ENCODE measurements at regions not wholly inside any gene's neighbourhood (a gene's known extent, or its start where the extent isn't known, plus 50 kb on each side); places are given as distances from the start of the nearest gene placed in this dataset.
"Not testable (repeated sequence)": the region's sequence is repeated elsewhere in the genome, so short reads cannot be mapped to it uniquely, and the experiment has no call there.

DNA sequence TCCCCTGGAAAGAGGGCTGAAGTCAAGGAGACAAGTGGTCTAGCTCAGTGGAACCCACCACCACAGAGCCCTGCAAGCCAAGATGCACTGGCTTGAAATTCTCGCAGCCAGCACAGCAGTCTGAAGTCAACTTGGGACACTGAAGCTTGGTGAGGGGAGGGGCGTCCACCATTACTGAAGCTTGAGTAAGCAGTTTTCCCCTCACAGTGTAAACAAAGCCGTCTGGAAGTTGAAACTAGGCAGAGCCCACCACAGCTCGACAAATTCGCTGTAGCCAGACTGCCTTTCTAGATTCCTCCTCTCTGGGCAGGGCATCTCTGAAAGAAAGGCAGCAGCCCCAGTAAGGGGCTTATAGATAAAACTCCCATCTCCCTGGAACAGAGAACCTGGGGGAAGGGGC lies 87.3 kb upstream of the KITLG start:
- DNase-seq = not testable (repeated sequence)

DNA sequence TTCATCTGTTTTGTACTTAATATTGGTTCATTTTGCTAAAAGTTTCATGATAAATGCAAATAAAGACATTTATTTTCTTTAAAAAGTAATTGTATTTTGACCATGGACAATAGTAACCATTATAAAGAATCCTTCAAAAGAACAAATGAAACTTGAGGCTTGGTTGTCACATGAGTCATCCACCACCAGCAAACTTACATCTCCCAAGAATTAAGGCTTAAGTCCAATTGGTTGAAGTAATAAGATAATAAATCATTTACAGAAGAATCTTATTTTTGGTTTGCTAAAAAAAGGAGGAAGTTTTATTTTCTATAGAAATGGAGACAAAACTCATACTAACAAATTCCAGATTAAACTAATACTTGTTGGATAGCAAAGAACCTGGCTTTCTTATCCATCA lies 84.8 kb upstream of the KITLG start:
- DNase-seq = no peak

DNA sequence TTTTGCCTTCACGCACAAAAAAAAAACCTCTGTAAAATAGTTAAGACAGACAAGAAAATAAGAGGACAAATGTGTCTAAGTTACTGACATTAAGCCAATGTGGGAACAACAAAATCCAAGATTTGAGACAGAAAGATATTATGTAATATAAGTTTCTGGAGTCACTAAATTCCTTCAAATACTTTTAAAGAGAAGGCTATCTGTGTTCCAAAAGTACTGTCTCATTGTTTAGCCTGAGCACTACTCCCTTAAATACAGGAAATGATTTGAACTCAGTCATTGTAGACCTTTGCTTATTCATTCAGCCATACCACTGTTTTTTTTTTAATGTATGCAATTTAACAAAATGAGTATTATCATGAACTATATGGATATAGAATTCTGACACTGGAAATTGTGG lies 82.7 kb upstream of the KITLG start:
- no peak for DNase-seq

DNA sequence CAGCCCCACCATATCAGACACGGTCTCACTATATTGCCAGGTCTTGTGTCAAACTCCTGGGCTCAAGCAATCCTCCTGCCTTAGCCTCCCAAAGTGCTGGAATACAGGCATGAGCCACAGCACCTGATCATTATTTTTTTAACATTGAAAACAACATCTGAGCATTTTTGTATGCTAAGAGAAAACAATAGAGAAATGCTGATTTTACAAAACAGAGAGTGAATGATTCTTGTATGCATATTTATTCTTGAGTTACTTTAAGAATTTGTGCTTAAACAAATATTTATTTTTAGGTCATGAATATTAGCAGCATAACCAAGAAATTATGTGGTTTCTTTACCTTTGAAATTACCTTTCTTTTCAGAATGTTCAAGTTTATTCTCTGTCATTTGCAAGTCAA lies 81.8 kb upstream of the KITLG start:
- DNase-seq = no peak

DNA sequence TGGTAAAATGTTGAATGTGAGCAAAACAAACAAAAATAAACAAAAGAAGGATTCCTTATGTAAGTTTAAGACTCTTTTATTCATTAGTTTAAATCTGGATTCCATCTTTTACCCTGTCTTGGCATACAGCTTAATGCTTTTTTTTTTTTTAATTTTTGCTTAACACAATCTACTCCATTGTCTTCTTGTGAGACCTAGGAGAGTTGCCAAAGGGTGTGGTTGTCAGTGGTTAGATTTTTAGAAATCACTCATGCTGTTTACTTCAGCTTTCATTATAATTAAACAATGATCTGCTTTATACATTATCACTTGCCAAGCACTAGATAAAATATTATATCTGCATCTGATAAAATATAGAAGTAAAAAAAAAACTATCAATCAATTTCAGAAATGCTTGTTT lies 77.7 kb upstream of the KITLG start:
- no peak for DNase-seq

DNA sequence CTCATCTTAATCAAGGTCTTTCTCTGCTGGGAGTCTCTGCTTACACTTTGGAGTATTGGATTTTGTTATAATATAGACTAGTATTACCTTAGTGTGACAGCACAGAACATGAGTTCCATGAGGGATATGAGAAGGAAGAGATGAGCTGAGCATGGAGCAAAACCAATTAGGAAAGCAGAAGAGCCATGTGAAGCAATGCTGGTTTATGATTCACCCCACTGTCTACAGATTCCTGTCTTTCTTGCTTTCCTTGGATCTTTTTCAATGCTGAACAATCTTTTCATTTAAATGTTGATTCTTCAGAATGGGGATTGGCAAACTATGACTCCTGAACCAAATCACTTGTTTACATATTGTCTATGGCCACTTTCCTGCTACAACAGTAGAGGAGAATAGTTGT lies 70.4 kb upstream of the KITLG start:
- no peak for DNase-seq

DNA sequence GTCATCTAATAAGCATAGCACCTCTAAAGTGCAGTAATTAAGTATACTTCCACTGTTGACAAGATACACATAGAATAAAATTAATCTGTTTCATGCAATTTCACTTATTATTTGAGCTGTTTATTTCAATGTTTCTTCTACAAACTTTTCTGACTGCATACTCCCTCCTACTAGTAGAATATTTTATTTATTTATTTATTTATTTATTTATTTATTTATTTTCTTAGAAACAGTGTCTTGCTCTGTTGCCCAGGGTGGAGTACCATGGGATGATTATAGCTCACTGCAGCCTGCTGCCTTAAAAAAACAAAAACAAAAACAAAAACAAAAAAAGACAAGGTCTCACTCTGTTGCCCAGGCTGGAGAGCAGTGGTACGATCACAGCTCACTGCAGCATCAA lies 68.4 kb upstream of the KITLG start:
- no peak for DNase-seq

DNA sequence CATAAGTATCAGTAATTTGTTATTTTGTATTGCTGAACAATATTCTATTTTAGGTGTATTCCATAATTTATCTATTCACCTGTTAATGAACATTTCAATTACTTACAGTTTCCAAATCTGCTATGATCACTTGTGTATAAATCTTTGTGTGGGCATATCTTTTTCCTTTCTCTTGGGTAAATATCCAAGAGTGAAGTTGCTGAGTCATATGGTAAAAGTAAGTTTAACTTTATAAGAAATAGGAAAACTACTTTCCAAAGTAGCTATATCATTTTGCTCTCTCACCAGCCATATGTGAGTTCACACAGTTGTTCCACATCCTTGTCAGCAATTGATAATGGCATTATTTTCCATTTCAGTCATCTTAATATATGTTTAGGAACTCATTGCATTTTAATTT lies 66.6 kb upstream of the KITLG start:
- DNase-seq = no peak

DNA sequence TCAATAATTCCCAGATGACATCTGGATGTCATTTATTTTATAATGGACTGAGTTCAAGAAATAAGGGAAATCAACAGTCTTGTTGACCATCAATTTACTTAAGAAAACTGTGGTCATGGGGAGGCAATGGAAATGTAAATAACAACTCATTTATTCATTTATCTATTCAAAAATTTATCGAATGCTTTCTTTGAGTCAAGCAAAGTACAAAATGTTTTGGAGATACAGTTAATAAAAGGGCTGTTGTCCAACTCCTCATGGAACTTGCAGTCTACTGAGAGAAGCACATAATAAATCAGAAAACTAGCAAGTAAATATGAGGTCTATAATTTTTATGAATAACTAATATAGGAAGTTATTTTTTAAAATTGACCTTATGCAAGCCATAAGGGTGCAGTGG lies 65.5 kb upstream of the KITLG start:
- no peak for DNase-seq

DNA sequence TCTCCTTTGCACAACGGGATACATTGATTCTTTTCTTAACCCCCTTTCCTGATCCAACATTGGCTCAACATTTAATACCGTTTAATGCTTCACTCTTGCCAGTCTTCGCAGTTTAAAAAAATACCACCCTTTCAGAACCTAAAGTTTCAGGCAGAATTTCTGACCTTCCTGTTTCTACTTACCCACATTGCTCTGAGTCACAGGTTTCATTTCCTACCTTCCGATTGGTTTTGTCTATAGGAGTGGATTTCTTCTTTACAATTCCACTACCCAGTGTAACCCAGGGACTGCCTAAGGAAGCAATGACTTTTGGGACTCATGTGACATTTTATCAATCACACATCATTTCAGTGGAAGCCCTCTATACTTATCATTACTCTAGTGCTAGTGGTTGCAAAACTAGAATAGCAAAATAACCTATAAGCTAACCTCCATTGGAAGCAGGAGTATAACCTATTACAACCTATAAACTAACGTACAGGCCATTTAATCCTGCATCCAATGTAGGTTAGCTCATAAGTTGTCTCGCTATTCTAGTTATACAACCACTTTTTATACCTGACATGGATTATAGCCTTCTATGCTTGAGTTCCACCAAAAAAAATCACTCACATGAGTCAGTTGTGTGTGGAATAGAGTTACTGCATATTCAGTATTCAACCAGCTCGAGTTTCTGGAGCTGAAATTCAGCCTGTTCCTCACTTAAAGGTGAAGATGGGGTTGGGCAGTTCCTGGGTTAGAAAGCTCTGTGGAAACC lies 64.9 kb upstream of the KITLG start:
- DNase-seq = no peak

DNA sequence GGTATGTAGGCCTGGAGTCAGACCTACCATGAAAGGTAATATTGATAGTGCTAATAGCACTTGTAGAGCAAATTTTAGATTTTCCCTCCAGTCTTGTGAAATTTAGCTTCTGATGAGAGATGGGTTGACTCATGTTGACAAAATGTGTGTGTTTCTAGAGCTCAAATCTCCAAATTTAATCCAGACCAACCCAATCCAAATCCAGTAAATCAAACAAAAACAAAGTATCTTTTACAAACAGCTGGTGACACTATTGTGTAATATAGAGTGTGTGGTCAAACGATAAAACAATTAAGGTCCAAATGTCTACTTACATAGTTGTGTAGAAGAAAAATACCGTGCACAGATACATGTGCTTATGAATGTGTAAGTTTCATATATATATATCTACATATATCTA lies 63.4 kb upstream of the KITLG start:
- DNase-seq = no peak

DNA sequence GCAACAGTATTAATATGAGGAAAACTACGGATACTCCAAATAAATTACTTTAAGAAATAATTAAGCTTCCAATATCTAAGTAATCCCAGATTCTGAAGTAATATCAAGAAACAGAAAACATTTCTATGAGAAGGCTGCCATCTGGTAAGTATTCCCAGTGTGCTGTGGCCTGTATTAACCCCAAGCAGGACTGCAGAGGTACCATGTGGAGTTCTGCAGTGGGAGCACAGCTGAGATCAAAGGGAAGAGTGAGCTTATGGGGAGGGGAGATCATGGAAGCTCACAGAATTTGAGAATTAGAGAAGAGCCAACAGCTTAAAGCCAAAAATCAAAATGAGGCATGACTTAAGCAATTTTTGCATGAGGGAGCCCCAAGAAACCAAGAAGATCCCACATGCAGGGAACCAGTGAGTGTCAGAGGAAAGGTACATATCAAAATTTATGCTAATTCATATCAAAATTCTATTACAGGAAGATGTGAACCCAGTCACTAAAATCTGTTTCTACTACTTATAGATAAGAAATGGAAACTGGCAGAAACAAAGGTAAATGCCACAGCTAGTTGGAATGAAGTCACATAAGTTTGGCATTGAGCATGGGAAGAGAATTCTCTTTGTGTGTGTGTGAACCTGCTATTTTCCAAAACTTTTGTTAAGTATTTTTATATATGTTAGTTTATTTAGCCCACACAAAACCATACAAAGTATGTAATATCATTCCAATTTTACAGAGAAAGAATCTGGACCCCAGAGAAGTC lies 62.6 kb upstream of the KITLG start:
- no peak for DNase-seq

DNA sequence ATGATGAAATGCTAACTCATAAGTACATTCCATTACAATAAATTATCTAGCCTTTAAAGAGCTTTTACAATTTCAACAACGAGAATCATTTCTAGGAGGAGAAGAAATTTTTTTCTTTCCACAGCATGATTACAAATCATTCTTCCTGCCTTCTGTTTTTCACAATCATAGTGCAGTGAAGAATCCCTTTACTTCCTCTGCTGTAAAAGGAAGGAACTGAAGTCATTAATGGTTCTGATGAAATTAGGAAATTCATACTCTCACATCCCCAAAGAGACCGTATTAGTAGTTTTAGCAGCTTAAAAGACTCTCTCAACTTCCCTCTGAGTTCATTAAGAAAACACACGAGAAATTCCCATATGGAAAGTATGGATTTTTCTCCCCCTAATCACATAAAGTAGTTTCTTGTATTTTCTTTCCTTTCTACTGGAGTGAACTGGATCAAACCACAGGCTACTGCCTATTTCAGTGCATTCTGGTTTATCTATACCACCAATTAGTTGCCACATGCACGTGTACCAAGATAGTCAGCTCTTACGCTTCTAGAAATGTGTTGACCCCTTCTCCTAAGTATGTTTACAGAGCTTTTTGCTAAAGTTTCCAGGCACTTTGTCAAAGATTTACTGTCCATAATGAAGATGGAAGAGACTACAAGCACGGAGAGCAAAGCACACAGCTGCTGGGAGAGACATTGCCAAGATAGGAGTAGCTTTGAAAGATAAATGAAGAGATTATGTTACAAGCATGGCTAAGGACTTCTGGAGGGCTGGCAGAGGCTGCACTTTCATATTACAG lies 58.9 kb upstream of the KITLG start:
- no peak for DNase-seq

DNA sequence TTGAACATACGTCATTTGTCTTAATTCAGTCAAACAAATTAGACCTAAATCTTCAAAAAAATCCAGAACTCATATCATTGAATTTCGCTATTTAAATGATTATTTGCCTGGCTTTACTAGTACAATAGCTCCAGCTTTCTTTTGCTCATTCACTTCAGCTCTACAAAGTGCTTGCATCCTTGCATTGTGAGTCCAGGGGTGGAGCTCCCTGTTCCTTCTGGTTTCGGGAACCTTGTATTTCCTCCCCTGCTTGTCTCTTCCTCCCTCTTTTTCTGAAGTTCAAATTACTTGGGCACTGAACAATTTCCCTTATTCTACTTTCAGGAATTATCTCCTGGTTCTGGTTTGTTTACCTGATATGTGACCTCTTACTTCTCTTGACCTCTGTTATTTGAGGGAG lies 58.1 kb upstream of the KITLG start:
- DNase-seq = no peak

DNA sequence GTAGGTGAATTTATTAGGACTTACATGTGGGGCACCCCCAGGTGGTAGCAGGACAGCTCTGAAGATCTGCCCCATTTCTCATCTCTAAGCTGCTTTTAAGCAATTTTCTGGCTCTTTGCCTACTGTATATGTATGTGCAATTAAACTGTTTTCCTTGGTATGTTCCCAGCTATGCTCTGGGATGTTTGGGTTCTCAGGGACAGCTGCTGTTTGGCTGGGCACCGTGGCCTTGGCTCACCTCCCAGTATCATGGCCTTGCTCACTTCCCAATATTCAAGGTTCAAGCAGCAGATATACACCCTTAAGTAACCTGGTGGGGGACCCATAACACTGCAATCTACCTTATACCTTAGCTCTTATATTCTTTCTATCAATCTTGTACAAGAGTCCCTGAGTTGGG lies 53.7 kb upstream of the KITLG start:
- no peak for DNase-seq

DNA sequence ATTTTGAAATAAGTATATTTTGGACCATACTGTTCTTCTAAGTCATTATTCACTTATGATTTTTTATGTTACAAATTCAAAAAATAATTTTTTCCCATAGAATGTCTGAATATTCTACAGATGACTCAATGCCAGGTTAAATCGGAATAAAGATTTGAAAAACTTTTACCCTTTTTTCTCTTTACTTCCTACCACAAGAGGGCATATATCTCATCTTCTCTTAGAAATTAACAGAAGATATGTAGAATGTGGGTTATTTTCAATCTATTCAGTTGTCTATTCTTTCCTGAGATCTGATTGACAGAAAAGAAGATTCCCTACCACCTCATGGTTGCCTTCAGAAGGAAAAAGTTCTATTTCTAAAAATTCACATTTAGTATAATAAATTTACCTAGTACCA lies 53.0 kb upstream of the KITLG start:
- DNase-seq = no peak

DNA sequence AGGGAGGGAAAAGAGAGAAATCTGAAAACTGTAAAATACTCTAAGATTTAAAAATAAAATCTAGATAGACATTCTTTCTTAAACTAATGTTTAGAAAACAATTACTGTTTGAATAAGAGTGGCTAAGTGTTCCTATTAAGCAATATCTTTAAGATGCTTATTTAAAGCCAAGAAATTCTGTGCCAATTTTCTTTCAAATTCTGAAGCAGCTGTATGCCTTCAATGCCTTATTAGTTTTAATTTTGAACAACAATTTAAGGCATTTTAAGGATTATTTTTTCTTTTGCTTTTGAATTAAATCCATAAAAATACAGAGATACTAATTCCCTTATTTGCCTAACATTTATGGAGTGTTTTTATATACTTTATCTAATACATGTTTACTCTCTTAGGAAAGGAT lies 50.3 kb upstream of the KITLG start:
- DNase-seq = no peak

All from effector CD8-positive, alpha-beta T cell (primary cell).